Activated gamma-delta T cell treated with anti-CD3 and anti-CD28 coated beads, Interleukin-2, amount 50 U/mL, for 16 hours (primary cell): ENCODE measurements at regions not wholly inside any gene's neighbourhood (a gene's known extent, or its start where the extent isn't known, plus 50 kb on each side); places are given as distances from the start of the nearest gene placed in this dataset.
"Not testable (repeated sequence)": the region's sequence is repeated elsewhere in the genome, so short reads cannot be mapped to it uniquely, and the experiment has no call there.

Experiments used
- DNase-seq: peaks from one replicate; pipeline ENCODE4 v3.0.0-alpha.2; 2020; ENCODE audit warnings: low read depth

DNA sequence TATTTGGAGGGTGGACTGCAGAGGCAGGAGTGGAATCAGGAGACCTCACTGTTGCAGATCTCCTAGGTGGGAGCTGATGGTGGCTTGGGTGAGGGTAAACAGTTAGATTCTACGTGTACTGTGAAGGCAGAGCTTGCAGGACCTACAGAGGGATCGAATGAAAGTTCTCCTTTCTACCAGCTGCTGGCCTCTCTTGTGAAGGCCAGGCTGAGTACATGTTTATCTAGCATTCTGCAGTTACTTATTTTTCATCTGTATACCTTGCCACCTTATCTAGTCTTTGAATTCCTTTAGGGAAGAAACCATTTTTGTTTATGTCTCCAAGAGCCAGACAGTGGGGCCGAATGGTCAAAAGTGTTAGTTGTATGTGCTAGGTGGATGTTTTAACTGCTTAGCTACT is 57.6 kb downstream of the PTTG1 start:
- DNase-seq = no peak

DNA sequence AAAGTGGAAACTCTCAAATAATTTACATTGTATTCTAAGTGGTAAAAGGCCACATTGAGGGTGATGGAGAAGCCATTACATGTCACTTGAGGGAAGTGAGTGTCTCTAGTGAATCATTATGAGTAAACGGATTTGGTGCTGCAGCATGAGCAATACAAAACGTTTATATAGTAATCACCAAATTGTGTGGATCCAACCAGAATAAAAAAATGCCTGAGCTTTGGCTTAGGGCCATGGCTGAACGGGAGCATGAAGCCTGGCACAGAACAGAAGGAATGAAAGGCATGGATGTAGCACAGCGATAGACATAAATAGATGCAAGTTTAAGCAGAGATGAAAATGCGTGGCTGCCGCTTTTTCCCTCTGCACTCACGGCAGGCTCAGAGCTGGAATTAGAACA is 58.3 kb downstream of the PTTG1 start:
- DNase-seq = no peak

DNA sequence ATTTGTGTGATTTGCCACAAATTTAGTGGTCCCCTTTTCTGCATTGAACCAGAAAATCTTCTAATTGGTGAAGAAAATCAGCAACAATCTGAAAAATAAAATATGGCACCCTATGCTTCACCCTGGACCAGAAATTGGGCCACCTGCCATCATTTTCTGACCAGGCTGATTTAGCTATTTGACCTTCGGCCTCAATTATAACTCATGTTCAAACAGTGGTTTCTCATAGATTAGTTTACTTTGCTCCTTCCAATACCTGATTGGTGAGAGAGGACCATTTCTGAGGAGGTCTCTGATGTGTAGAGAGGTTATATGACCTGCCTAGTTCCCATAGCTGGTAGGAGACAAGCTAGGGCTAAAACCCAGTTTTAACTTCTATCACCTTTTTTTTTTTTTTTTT is 59.0 kb downstream of the PTTG1 start:
- no peak for DNase-seq

DNA sequence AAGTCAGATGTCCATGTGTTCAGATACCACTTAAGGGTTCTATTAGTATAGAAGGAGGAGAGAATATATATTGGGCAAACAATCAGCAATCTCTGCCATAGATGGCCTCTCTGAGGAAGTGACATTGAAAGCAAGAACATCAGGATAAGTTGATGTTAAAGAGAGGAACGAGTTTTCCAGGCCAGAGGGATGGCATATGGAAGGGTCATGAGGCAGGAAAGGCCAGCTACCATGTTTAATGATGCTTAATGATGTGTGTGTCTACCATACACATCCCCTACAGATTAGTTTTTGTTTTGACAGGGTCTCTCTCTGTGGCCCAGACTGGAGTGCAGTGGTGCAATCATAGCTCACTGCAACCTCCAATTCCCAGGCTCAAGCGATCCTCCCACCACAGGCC is 63.0 kb downstream of the PTTG1 start:
- no peak for DNase-seq

DNA sequence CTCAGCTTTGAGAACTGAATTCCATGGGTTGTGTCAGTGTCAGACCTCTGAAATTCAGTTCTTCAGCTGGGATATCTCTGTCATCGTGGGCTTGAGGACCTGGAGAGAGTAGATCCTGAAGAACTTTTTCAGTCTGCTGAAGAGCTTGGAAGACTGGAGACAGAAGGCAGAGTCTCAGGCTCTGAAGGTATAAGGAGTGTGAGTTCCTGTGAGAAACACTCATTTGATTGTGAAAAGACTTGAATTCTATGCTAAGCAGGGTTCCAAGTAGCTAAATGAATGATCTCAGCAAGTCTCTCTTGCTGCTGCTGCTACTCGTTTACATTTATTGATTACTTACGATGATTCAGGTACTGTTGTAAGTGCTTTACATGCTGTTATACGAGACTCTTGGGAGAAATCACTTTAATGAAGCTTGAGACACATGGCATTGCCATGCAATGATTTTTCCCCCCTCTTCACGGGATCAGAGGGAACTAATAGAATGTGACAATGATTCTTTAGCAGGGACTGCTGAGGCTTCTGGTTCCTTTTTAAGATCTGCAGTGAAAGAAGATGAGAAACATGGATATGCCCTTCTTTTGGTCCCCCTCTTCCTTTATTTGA is 63.8 kb downstream of the PTTG1 start:
- DNase-seq = no peak

DNA sequence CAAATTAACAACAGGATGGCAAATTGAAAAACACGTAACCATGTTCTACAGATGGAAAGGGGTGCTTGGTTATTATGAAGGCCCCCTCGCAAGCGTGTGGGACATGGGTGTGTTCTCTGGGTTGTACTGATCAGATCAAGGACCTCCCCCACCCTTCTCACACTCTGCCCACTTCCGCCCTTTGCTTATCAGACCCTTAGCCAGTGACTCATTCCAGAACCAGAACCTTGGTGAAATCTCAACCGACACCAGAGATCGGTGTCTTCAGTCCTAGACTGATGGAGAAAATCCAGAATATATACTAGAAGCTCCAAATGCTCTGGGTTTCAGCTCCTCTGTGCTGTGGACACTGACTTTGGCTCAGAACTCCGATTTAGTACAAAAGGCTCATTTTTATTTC is 64.9 kb downstream of the PTTG1 start:
- peak; percentile 16 for DNase-seq

DNA sequence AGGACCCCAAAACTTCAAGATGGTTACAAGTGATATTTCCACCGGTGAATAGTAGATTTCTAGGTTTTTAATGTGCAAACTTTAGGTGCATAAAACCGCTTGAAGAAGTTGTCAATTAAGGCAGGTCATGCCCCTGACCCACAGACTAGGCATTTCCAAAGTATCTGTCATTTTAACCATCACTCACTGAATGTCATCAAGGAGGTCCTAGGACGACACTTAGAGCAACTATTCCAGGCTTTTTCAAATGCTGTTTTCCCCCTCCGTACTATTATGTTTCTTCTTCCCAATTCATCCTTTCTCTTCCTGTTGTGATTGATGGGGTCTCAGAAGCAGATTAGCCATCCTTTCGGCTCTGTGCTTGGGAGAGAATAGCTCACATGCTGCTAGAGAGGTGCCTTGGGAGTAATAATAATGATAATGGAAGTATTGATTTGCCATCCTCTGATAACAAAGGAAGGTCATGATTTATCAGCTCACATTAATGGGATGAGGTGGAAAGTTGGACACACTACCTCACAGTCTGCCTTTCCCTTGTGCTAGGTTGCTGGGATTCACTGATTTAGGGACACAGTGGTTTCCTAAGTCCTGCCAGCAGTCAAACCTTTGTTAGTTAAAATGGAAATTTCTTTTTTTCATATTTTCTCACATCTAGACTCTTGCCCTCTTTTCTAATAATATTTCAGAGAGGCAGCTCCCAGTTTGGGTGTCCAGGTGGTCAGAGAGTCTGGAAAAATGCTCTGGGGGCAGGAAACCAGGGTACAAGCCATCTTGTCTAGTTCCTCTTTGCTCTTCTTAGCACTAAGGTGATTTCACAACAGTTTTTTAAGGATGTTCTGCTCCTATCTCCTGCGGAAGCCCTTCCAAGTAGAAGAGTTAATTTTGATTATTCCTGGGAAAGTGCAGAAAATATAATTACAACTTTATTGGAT is 67.0 kb downstream of the PTTG1 start:
- DNase-seq = no peak

DNA sequence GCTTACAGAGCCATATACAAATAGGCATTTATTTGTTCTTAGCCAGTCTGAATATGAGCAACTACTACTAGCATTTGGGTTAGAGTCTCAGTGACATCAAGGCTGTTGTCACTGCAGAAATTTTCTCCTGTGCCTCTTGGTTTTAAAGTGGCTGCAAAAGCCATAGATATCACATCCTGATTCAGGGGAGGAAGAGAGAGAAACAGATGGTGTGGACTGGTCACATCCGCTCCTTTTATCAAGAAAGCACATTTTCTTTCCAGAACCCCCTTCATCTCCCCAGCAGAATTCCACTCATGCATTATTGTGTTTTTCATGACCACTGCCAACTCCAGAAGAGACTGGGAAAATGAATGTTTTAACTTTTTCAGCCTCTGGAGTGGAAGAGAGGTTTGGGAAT is 69.8 kb downstream of the PTTG1 start:
- DNase-seq = no peak

DNA sequence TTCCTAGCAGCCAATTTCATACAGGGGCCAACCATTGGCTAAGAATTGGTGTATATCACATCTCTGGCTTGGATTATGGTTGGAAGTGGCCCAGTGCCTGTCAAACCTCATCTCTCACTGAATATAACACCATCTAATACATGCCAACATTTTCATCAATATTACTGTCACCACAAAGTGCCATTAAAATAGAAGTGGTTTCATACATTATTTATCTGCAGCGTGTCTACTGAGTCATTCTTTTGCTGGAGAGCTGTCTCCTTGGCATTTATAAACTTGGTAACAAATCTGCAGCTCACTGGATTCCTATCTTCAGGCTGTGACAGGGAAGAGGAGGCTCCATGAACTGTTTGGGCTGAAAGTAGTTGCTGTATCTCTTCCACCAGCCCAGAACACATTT is 70.9 kb downstream of the PTTG1 start:
- DNase-seq = no peak

DNA sequence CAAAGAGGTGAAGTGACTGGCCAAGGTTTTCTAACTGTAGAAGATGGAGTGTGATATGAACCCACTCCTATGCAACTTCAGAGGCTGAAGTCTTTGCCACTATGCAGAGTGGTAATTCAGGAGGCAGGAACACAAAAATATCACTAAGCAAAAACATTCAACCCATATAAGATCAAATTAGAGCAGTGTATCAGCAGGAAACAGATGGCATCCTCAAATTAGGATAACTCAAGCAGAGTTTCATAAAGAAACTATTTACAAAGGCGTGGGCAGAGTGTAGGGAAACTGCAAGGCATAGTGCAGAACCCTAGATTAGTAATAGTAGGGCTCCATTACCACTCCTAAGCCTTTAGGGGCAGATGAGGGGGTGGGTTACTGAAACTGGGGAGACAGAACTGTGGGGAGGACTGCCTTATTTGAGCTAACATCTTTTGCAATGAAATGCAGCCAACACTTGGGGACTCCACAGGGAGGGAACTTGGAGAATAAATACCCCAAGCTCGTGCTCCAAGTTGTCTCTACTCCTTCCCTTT is 72.2 kb downstream of the PTTG1 start:
- no peak for DNase-seq

DNA sequence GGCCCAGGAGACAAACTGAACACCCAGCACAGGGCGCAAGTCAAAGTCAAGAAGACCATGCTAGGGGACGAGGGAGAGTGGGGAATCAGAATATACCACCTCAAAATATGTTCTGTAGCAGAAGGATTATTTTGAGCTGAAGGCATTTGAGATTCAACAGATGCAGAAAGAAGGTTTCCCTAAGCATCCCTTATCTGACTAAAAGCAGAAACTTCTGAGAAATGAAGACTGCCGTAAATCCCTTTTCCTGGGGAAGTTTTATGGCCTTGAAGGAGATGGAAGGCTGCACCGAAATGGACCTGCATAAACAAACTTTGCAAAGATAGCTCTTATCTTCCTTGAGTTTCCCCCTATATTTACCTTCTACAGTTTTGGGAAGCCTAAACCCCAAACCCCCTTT is 72.8 kb downstream of the PTTG1 start:
- no peak for DNase-seq

DNA sequence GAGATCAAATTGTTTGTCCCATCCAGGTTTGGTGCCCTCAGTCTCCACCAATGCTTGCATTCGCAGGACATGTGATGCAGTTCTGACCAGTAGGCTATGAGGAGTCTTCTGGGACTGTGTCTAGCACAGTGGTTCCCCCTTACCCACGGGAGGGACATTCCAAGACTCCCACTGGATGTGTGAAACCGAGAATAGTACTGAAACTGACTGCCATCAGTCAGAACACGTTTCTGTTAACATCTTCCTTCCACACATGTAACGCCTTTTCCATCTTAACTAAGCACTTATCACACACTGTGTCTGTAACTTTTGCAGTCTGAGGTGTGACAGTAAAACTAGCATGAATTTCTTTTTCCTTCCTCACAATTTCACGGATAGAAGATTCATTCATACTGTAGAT is 74.7 kb downstream of the PTTG1 start:
- DNase-seq = no peak

DNA sequence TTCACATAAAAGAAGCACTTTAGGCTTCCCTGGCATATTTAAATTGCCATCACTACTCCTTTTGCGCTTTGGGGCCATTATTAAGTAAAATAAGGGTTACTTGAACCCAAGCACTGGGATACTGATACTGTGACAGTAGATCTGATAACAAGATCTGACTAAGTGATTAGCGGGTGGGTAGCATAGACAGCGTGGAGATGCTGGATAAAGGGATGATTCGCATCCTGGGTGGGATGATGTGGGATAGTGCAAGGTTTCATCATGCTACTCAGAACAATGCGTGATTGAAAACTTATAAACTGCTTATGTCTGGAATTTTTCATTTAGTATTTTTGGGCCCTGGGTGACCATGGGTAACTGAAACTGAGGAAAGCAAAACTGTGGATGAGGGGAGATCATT is 75.1 kb downstream of the PTTG1 start:
- no peak for DNase-seq

DNA sequence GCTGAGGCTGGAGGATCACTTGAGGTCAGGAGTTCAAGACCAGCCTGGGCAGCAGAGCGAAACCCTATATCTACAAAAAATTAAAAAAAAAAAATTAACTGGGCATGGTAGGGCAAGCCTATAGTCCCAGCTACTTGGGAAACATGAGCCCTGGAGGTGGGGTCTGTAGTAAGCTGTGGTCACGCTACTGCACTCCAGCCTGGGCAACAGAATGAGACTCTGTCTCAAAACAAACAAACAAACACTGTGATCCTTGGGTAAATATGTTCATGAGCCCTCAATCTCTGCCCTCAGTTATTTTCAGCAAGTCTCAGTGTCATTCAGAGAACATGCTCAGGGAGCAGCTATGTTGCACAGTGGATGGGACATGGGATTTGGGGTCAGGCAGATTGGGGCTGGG is 76.2 kb downstream of the PTTG1 start:
- DNase-seq = no peak

DNA sequence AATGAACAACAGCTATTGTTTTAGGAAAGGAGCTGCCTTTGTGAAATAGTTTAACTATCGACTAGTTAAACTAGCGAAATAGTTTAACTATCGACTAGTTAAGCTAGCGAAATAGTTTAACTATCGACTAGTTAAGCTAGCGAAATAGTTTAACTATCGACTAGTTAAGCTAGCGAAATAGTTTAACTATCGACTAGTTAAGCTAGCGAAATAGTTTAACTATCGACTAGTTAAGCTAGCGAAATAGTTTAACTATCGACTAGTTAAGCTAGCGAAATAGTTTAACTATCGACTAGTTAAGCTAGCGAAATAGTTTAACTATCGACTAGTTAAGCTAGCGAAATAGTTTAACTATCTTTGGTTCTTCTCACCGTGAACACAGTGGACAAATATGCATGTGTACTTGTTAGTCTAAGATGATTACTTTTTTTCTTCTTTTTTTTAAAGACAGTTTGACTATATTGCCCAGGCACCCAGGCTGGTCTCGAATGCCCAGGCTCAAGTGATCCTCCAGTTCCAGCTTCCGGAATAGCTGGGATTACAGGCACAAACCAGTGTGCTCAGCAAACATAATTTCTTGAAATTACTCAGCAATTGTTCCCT is 76.9 kb downstream of the PTTG1 start:
- not testable (repeated sequence) for DNase-seq

DNA sequence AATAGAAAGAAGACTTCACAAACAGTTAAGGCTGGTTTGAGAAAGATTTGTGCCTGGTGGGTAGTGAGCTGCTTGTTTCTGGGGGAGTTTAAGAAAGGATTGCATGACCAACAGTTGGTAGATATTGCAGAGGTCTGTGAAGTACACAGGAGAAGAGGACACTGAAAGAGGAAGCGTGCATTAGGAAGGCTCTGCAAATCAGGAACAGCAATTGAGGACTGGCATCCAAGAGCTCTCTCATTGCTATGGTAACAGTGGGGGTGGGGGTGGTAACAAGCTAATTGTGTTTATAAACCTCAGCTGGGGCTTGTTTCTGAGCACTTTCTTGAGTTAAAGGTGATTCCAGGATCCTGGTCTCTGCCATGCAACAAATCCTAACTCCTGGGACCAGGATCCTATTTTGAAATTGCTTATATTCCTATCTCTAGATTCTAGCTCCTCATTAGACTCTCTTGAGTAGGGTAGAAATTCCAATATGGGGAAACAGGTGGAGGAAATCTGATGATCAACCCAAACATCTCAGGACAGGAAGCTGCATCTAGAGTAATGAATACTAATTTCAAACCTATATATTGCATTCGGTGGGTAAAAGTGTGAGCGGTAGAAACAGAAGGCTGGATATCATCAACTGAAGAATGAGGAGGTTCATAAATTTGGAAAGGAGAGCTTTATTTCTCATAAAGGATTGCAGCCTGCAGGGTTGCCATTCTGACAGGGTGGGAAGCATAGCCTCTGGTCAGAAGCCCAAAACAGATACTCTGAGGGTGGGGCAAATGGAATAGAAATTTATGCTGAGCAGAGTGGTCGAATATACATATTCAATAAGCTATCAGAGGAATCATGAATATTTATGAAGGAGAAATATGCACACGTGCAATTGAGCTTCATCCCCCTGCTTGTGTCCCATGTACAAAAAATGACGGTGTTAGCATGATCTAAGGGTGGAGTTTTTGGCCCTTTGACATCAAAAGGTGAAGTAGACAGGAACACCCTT is 79.4 kb downstream of the PTTG1 start:
- no peak for DNase-seq

DNA sequence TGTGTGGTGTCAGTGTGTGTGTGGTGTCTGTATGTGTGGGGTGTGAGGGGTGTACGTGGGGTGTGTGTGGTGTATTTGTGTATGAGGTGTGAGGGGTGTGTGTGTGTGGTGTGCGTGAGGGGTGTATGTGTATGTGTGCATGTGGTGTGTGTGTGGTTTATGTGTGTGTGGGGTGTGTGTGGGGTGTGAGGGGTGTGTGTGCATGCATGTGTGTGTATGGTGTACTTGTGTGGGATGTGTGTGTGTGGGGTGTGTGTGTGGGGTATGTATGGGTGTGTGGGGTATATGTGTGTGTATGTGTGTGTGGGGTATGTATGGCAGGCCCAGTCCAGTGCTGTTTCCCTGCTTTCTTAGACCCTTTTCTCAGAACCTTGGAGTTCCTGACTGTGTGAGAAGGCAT is 83.3 kb downstream of the PTTG1 start:
- DNase-seq = no peak

DNA sequence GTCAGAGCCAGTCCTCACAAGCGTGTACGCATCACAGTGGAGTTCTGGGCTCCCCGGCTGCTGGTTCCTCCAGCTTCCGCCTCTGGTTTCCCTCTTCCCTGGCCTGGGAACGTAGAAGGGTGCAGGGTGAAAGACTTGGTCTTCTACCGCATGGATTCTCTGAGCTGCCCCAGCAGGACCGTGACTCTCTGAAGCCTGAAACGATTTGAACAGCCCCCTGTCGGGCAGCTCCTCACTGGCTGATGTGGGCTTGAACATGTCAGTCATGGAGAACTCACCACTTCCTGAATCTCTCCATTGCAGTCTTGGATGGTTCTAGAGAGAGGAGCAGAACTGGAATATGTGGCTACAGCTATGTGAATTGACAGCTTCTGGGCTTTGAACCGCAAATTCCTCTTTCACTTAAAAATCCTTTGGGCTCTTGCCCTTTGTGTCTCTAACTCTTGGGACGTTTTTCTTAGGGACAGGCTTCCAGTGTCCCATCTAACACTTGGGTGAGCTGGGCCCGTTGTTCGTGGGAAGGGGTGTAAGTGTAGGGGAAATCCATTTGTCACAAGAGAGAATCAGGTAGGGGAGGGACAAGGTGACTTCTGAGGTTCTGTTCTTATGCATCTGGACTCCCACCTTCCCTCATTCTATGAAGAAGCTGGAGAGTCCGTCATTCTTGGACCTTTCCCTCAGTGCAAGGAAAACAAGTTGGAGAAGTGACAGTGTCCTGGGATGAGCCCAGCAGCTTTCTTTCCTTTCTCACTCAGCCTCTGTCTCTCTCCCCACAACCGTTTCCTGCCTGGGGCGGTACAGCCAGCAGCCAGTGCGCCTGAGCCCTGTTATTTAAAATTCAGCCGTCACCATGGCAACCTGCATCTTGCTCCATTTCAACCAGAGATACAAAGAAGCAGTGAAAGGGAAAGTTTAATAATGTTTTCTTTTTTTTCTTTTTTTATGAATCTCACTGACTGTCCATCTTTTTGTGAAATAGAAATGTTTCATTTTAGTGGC is 84.7 kb downstream of the PTTG1 start:
- DNase-seq = peak; percentile 41

DNA sequence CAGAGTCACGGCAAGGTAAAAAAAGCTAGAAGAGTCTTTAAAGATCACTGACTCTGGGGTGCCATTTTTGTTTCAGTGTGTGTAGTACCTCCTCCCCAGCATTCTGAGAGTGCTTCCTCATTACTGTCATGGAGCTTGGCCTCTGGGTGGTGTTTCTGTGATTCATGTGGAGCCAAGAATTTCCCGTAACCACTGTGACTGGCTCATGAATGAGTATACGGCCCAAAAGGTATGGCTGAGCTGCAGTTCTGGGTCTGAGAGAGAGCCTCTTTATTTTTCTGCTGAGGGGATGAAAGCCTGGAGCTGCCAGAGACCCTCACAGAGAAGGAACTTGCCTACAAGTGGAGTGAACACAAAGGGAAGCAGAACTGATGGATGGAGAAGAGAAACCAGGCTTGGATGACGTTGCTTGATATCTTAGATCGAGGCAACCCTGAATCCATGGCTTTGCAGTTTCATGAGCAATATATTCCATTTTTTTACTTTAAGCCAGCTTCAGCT is 85.6 kb downstream of the PTTG1 start:
- DNase-seq = no peak

DNA sequence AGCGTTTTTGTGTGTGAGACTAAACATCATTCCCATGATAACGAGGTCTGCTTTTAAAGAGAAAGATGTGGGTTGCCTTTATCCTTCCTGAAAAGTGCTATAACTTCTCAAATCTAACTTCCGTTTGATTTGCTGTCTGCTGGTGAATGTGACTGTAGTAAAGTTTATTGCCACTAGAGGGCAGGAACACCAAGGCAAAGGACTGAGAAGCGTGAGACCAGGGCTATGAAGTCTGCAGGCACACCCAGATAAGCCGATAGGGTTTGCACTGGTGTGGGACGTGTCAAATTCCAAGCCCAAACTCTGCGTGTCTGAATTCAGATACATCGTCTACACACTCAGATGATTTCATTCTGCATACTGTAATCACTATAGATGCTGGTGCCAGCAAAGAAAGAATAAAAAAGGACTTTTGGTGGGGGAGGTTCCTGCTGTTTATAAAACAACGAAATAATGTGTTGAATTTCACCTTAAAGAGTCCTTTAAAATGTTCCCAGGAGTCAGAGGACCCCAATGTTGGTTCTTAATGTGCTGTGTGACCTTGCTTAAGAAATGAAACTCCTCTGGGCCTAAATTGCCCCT is 87.2 kb downstream of the PTTG1 start:
- DNase-seq = peak; percentile 51
